HG02885 (cell line): ENCODE measurements at regions not wholly inside any gene's neighbourhood (a gene's known extent, or its start where the extent isn't known, plus 50 kb on each side); places are given as distances from the start of the nearest gene placed in this dataset.
"Not testable (repeated sequence)": the region's sequence is repeated elsewhere in the genome, so short reads cannot be mapped to it uniquely, and the experiment has no call there.

Experiments
- ATAC-seq: cut with Tn5 transposase; IDR thresholded peaks from one replicate; pipeline ENCODE4 v1.9.1; 2021; ENCODE audit warnings: mild to moderate bottlenecking; ENCODE audit not compliant: unreplicated experiment, poor library complexity

- no peak for ATAC-seq
These were observed 112.6 kb upstream of the SPTLC3 start for GRCh38 chr20:12896180-12896579.

DNA sequence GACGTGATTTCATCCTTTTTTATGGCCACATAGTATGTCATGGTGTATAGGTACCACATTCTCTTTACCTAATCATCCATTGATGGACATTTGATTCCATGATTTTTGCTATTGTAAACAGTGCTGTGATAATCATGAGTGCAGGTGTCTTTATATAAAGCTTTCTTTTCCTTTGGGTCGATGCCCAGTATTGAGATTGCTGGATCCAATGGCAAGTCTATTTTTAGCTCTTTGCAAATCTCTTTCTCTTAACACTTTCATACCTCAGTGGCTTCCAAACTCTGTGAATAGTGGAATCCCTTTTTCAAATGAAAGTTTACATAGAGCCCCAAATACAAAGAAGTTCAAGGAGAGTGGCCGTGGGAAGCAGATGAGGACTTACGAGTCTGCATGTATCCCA lies 105.8 kb upstream of the SPTLC3 start:
- ATAC-seq: no peak

- ATAC-seq: no peak
These were observed 102.4 kb upstream of the SPTLC3 start for GRCh38 chr20:12906361-12906760.

DNA sequence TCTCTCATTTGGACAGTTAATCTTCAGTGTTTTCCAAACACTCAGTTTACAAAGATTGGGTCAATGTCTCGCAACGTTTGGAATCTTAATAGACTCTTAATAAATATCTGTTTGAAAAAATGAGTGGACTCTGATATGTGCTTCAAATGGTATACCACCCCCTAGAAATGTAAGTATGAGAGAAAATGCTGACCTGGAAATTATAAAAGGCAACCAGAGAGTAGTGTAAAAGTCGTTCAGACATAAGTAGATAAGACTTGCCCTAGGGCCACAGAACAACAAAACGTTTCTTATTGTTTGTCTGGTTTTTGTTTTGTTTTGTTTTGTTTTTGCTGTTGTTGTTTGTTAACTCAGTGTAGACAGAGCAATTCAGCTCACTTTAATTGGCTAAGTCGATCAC lies 97.4 kb upstream of the SPTLC3 start:
- ATAC-seq: no peak

- no peak for ATAC-seq
These were observed 94.9 kb upstream of the SPTLC3 start for GRCh38 chr20:12913781-12914443.

DNA sequence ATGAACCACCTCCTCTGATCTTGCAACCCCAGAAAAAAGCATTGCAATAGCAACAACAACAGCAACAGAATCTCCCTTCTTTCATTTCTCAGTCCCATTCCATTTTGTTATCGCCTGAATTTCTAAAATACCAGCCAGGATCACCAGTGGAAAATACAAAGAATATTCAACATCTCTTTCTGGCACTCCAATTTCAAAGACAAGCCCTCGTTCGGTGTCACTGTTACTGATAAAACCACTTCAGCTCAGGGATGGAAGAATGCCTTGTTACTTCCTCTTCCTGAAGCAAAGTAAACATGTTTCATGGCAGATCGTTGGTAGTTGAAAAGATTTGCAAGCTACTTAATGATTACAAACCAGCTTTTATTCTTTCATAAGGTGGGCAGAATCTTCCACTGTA lies 94.0 kb upstream of the SPTLC3 start:
- ATAC-seq: no peak

DNA sequence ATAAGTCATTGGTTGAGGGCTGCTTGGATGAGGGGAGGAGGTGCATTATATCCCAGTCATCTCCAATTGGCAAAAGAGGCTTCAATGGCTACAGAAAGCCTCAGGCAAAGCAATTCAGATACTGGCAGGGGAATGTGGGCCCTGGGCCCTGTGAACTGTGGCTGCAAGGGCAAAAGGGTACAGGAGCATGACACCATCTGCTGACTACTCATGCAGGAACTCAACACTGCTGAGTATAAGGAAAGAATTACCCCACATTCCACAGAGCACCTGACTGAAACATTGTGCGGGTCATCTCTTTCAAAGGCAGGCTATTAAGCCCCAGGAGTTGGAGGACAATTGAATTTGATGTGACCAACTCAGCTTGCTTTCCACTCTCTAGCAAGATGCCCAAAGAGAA lies 92.1 kb upstream of the SPTLC3 start:
- ATAC-seq: no peak

GRCh38 chr20:12924126-12924525 lies 84.6 kb upstream of the SPTLC3 start:
- ATAC-seq: no peak

DNA sequence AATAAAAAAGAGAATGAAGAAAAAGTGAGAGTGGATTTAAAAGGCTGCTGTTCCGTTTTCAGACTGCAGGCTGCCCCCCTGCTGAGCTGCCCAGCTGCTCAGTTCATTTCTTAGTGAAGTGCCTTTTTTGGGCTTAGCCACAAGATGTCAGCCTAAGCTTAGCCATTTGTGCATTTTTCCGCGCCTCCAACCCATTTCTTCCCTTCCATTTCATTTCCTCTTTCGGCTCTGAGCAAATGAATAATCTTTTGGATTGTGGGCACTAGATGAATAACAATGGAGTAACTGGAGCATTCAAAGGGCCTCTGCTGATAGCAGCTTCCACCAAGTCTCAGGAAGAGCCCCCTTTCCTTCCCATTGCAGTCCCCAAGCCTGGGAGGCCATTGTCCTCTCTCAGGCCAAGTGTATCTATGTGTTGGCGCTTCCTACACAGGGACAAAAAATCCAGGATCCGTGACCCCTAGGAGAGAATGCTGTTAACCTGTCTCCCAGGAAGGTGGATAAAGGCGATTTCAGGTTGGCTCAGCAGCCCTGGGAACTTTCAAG lies 83.5 kb upstream of the SPTLC3 start:
- peak; percentile 96 for ATAC-seq

DNA sequence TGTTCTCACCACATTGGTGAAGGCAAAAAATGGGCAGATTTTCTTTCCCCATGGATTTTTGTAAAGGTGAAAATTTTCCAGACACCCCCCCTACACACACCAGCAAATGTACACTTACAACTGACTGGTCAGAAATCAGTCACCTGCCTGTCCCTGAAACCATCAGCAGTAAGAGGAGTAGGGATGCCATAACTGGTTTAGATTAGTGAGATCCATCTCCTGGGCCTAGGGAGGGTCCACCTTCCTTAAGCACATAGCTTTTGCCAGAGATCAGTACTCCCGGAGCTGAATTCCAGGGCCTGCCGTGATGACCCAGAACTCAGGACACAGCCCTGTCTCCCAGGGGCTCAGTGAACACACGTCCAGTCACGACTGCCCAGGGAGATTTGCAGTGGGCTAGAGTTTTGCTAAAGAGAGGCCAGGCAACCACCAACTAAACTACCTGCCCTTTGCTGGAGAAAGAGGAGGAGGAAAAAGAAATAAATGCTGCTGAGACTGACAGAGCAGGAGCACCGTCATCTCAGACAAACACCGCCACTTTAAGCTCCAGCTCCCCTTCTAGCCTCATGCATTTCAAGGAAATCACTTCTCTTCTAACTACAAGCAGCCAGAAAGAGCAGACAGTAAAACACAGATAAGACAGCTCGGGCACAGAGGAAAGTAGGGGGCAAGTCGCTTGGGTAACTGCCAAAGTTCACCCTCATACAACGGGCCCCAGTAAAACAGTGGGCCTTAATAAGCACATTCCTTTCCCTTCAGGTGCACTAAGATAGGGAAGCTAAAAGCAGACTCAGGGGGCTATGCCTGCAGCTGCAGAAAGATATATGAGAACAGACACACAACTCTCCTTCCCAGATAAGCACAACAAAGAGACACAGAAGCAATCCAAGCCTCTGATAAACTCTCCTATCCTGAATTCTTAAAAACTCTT lies 82.6 kb upstream of the SPTLC3 start:
- ATAC-seq: no peak

DNA sequence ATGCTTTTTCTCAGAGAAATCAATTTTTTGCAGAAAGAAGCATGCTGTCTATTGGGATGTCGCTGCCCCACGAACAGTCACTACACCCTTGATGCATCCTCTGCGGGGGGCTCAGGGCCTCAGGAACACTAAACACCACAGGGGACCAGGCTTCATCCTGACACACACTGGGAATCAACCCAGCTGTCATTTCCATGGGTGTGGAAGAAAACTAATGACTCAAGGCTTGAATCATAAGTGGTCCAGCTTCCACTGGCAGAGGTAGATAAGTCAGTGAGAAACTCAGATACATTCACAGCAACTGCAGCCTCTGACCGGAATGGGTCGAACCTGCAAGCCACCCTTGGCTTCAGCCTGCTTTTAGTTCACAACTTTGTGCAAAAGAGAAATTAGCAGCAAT lies 81.3 kb upstream of the SPTLC3 start:
- ATAC-seq: no peak

GRCh38 chr20:12928358-12928754 lies 80.4 kb upstream of the SPTLC3 start:
- ATAC-seq: no peak

GRCh38 chr20:12928755-12929401 lies 79.9 kb upstream of the SPTLC3 start:
- ATAC-seq: no peak

- no peak for ATAC-seq
These were observed 72.8 kb upstream of the SPTLC3 start for GRCh38 chr20:12936020-12936419.

DNA sequence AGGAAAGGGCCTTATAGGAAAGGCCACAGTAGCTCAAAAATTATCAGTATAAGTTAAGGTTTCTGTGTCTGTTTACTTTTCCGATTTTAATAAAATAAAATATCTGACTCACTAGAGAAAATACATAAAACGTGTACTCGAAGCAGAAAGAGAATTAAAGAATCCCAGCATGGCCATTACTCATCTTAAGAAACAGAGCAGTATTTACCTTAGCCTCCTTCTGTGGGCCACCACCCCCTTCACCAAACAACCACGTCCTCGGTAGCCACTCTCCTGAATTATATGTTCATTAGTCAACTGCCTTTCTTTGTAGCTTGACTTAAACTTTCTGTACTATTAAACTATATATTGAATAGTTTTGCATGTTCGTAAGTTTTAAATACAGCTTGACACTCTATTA lies 72.2 kb upstream of the SPTLC3 start:
- ATAC-seq: no peak

DNA sequence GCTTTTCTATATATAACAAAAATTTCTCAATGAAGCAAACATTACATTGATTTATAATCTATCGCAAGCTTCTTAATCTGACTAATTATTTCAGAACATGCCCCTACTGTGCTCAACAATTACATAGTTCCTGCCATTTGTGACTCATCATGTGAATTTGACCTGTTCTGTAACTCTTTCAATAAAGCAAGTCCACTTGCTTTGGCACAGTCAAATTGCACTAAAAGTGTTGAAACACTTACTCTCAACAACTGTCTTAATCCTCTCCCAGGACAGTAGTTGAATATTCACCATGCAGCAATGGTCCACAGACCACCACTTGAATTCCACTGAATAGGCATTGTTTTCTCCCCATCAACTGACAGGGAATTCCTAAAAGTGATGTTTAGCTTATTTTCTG lies 67.7 kb upstream of the SPTLC3 start:
- ATAC-seq: no peak

DNA sequence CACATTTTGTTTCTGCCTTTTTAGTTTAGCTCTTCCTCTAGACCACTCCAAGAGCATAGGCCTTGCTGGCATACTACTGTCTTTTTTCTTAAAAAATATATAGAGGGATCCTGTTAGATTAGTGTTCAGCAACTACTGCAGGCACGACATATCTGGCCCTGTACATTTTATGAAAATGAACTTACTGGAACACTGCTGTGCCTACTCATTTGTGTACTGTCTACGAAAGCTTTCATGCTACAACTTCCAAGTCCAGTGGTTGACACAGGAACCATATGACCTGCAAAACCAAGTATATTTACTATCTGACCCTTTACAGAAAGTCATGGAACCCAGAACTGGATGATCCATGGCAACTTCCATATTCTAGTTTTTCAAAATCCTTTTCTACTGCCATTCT lies 66.6 kb upstream of the SPTLC3 start:
- ATAC-seq: no peak

DNA sequence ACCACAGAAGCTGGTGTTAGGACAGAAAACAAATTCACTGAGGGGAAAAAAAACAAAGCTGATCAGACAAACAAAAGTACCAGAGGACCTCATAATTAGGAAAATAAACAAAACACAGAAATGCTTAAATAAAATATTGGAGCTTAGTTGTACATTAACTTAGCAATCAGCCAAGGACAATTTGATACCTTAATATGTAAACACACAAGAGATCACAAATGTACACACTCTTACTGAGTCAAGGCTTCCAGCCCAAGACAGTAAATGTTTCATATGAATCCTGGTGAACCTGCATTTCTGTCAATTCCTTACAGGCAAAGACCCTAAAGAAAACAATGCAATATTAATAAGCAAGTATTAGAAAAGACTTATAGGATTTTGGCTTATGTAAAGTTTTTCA lies 62.0 kb upstream of the SPTLC3 start:
- ATAC-seq: no peak

GRCh38 chr20:12947691-12948090 lies 61.1 kb upstream of the SPTLC3 start:
- ATAC-seq: no peak

GRCh38 chr20:12949429-12949980 lies 59.3 kb upstream of the SPTLC3 start:
- no peak for ATAC-seq

DNA sequence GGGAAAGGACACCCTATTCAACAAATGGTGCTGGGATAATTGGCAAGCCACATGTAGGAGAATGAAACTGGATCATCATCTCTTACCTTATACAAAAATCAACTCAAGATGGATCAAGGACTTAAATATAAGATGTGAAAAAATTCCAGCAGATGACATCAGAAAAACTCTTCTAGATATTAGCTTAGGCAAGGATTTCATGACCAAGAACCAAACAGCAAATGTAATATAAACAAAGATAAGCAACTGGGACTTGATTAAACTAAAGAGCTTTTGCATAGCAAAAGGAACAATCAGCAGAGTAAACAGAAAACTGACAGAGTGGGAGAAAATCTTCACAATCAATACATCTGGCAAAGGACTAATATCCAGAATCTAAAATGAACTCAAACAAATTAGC lies 54.5 kb upstream of the SPTLC3 start:
- not testable (repeated sequence) for ATAC-seq
